ENCODE measurements at regions not wholly inside any gene's neighbourhood (a gene's known extent, or its start where the extent isn't known, plus 50 kb on each side); places are given as distances from the start of the nearest gene placed in this dataset.

DNA sequence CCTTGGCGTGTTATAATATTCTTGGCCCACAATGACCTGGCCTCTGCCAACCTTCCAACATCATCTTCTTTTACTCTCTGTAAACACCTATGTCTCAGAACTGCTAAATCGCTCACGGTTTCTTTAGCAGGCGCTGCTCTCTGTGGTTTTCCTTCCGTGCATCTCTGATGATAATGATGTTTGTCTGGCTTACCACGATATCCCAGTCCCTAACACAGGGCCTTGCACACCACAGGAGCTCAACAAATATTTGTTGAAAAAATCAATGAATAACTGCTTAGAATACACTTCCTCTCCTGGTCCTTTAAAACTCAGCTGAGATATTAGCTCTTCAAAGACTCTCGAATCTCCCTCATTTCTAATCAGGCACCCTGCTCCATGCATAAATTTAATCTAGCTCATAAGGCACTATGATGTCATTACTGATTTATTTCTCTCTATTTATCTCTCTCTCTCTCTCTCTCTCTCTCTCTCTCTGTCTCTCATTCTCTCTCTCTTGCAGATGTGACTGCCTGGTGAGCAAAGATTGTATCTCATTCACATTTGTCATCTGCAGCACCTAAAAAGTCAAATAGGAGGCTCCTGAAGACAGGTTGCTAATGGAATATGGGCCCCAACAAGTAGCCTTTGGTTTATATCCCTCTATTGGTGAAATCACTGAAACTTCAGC, 206.4 kb downstream of the NHLRC3 start:
- no peak for TF ChIP-seq CTCF (conservative IDR thresholded peaks at IDR 0.05; ENCODE audit: control insufficient read depth, insufficient read depth, low read depth, low read length)
- no peak overlapping the region for H3K4me3 ChIP-seq (ENCODE audit: control insufficient read depth, low read depth, low read length)
- no peak for DNase-seq (ENCODE audit: low read depth)

GRCh38 chr13:39245688-39246087, 207.4 kb downstream of the NHLRC3 start:
- no peak for TF ChIP-seq CTCF (conservative IDR thresholded peaks at IDR 0.05; ENCODE audit: control insufficient read depth, insufficient read depth, low read depth, low read length)
- no peak for DNase-seq (ENCODE audit: low read depth)
- no peak overlapping the region for H3K4me3 ChIP-seq (ENCODE audit: control insufficient read depth, low read depth, low read length)

DNA sequence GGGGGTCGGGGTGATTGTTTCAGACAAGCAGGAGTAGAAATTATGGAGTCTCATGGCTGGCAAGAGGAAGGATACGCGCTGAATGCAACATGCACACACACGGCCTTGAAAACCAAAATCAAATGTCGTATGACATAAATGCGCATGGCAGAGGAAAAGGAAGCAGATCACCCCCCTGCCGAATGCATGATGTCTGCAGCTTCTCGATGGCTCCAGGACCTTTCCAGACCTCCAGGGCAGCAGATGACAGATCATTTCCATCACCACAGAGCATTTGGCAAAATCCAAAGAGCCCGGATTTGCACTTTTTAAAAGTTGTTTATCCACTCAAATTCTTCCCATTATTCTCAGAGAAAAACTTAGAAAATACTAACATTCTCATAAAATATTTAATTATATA, 211.7 kb downstream of the NHLRC3 start:
- no peak for DNase-seq (ENCODE audit: low read depth)
- no peak for TF ChIP-seq CTCF (conservative IDR thresholded peaks at IDR 0.05; ENCODE audit: control insufficient read depth, insufficient read depth, low read depth, low read length)
- H3K4me3 ChIP-seq (ENCODE audit: control insufficient read depth, low read depth, low read length) = no peak overlapping the region

GRCh38 chr13:39250440-39250839, 212.2 kb downstream of the NHLRC3 start:
- TF ChIP-seq CTCF (conservative IDR thresholded peaks at IDR 0.05; ENCODE audit: control insufficient read depth, insufficient read depth, low read depth, low read length) = no peak
- H3K4me3 ChIP-seq (ENCODE audit: control insufficient read depth, low read depth, low read length) = no peak overlapping the region
- no peak for DNase-seq (ENCODE audit: low read depth)

DNA sequence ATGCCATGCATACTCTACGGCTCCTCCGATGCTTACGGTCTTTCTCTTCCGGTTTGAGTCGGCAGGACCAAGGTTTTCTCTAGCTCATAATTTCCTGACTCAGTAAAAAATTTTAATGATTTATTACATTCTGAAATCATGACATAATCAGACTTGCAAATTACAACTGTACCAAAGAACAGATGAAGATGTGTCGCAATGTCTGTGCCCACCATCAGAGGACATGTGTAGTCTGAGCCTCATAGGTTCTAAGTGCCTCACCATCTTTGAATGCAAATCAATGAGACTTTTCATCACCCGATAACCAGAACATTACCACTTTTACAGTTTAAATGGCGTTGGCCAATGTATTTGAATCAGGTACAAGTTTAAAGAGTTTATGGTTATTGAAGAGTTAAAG, 213.1 kb downstream of the NHLRC3 start:
- H3K4me3 ChIP-seq (ENCODE audit: control insufficient read depth, low read depth, low read length) = no peak overlapping the region
- TF ChIP-seq CTCF (conservative IDR thresholded peaks at IDR 0.05; ENCODE audit: control insufficient read depth, insufficient read depth, low read depth, low read length) = no peak
- DNase-seq (ENCODE audit: low read depth) = no peak

- H3K4me3 ChIP-seq (ENCODE audit: control insufficient read depth, low read depth, low read length) = no peak overlapping the region
- DNase-seq (ENCODE audit: low read depth) = peak; percentile 8
- no peak for TF ChIP-seq CTCF (conservative IDR thresholded peaks at IDR 0.05; ENCODE audit: control insufficient read depth, insufficient read depth, low read depth, low read length)
These were observed 215.5 kb downstream of the NHLRC3 start for GRCh38 chr13:39253774-39254173.

DNA sequence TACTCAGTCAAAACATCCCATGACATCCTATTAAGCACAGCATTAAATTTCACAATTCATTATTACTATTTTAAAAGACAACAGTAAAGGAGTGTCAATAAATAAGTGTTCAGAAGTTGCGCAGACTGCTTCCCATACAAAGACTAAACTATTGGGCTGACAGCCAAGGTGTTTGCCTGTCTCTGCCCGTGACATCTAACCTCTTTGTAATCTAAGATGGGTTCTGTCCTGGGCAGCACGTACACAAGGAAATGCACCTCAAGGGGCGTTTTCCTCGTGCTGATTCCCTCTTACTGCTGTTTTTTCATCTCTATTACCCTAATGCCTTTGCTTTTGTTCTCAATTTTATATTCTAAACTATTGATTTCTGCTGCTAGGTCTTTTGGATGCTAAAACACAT, 216.3 kb downstream of the NHLRC3 start:
- DNase-seq (ENCODE audit: low read depth) = no peak
- no peak overlapping the region for H3K4me3 ChIP-seq (ENCODE audit: control insufficient read depth, low read depth, low read length)
- no peak for TF ChIP-seq CTCF (conservative IDR thresholded peaks at IDR 0.05; ENCODE audit: control insufficient read depth, insufficient read depth, low read depth, low read length)
